Liver (tissue), 3 donors: ENCODE measurements at regions not wholly inside any gene's neighbourhood (a gene's known extent, or its start where the extent isn't known, plus 50 kb on each side); places are given as distances from the start of the nearest gene placed in this dataset.

Experiments used
- EGR1 ChIP-seq, 2 donors: IDR thresholded peaks; 2 replicates each; pipeline ENCODE4 v1.6.1; 2016 to 2018; ENCODE audit warnings: antibody characterized with exemption in 2 of 2, low read depth in 2 of 2
- JUND ChIP-seq, 2 donors: IDR thresholded peaks; 2 replicates each; pipeline ENCODE4 v1.6.1; 2016; ENCODE audit warnings: antibody characterized with exemption in 2 of 2
- RAD21 ChIP-seq, 2 donors: IDR thresholded peaks; 2 replicates each; pipeline ENCODE4 v1.6.1; 2016; ENCODE audit warnings: antibody characterized with exemption in 2 of 2, mild to moderate bottlenecking in 2 of 2
- TAF1 ChIP-seq: conservative IDR thresholded peaks from 2 replicates; pipeline ENCODE4 v1.6.1; 2016; ENCODE audit warnings: antibody characterized with exemption, mild to moderate bottlenecking
- YY1 ChIP-seq: IDR thresholded peaks from 2 replicates; pipeline ENCODE4 v1.6.1; 2016; ENCODE audit warnings: antibody characterized with exemption, mild to moderate bottlenecking
- TF ChIP-seq, protein P1 (sequence below): fragments of 150-350 bp; IDR thresholded peaks from 2 replicates; pipeline ENCODE4 v1.5.1; 2017; ENCODE audit warnings: improper control_type of control experiment, low read depth, low read length; ENCODE audit not compliant: missing input control
- TF ChIP-seq, protein P2 (sequence below): IDR thresholded peaks from 2 replicates; pipeline ENCODE4 v1.6.1; 2016; ENCODE audit warnings: antibody characterized with exemption
- TF ChIP-seq, protein P3 (sequence below): IDR thresholded peaks from 2 replicates; pipeline ENCODE4 v1.6.1; 2016; ENCODE audit warnings: antibody characterized with exemption
- TF ChIP-seq, protein P4 (sequence below): IDR thresholded peaks from 2 replicates; pipeline ENCODE4 v1.6.1; 2016; ENCODE audit warnings: antibody characterized with exemption, mild to moderate bottlenecking
- donor health status: healthy.
- donor health status: healthy.

DNA sequence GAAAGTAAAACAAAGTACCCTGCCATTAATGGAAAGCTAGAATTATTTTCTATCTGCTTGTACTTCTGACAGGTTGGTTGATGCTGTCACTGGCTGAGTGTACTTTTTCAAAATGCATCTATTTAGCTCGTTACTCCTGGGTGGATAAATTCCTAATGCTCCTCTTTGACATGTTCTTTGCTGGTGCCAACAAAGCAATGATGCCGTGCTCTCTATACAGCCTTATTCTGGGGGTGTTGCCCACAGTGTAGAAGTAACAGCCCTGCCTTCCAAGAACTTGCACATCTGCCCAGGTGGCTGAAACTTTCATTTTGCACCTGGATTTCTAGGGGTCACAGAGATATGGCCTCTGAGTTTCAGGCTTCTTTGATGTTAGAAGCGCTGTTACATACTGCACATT is 132.4 kb downstream of the SLC4A3 start:
- no peak for TF ChIP-seq RAD21 (IDR thresholded peaks at IDR 0.05)
- TF ChIP-seq, protein P1, sequence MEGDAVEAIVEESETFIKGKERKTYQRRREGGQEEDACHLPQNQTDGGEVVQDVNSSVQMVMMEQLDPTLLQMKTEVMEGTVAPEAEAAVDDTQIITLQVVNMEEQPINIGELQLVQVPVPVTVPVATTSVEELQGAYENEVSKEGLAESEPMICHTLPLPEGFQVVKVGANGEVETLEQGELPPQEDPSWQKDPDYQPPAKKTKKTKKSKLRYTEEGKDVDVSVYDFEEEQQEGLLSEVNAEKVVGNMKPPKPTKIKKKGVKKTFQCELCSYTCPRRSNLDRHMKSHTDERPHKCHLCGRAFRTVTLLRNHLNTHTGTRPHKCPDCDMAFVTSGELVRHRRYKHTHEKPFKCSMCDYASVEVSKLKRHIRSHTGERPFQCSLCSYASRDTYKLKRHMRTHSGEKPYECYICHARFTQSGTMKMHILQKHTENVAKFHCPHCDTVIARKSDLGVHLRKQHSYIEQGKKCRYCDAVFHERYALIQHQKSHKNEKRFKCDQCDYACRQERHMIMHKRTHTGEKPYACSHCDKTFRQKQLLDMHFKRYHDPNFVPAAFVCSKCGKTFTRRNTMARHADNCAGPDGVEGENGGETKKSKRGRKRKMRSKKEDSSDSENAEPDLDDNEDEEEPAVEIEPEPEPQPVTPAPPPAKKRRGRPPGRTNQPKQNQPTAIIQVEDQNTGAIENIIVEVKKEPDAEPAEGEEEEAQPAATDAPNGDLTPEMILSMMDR, result no peak
- no peak for TF ChIP-seq TAF1
- TF ChIP-seq, protein P2, sequence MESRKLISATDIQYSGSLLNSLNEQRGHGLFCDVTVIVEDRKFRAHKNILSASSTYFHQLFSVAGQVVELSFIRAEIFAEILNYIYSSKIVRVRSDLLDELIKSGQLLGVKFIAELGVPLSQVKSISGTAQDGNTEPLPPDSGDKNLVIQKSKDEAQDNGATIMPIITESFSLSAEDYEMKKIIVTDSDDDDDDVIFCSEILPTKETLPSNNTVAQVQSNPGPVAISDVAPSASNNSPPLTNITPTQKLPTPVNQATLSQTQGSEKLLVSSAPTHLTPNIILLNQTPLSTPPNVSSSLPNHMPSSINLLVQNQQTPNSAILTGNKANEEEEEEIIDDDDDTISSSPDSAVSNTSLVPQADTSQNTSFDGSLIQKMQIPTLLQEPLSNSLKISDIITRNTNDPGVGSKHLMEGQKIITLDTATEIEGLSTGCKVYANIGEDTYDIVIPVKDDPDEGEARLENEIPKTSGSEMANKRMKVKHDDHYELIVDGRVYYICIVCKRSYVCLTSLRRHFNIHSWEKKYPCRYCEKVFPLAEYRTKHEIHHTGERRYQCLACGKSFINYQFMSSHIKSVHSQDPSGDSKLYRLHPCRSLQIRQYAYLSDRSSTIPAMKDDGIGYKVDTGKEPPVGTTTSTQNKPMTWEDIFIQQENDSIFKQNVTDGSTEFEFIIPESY, result no peak
- TF ChIP-seq, protein P3, sequence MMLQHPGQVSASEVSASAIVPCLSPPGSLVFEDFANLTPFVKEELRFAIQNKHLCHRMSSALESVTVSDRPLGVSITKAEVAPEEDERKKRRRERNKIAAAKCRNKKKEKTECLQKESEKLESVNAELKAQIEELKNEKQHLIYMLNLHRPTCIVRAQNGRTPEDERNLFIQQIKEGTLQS, result no peak
- no peak for TF ChIP-seq JUND (IDR thresholded peaks at IDR 0.05)
- TF ChIP-seq EGR1 (IDR thresholded peaks at IDR 0.05; ENCODE audit: low read depth in 2 of 2), result no peak
- no peak for TF ChIP-seq YY1
- TF ChIP-seq, protein P4, sequence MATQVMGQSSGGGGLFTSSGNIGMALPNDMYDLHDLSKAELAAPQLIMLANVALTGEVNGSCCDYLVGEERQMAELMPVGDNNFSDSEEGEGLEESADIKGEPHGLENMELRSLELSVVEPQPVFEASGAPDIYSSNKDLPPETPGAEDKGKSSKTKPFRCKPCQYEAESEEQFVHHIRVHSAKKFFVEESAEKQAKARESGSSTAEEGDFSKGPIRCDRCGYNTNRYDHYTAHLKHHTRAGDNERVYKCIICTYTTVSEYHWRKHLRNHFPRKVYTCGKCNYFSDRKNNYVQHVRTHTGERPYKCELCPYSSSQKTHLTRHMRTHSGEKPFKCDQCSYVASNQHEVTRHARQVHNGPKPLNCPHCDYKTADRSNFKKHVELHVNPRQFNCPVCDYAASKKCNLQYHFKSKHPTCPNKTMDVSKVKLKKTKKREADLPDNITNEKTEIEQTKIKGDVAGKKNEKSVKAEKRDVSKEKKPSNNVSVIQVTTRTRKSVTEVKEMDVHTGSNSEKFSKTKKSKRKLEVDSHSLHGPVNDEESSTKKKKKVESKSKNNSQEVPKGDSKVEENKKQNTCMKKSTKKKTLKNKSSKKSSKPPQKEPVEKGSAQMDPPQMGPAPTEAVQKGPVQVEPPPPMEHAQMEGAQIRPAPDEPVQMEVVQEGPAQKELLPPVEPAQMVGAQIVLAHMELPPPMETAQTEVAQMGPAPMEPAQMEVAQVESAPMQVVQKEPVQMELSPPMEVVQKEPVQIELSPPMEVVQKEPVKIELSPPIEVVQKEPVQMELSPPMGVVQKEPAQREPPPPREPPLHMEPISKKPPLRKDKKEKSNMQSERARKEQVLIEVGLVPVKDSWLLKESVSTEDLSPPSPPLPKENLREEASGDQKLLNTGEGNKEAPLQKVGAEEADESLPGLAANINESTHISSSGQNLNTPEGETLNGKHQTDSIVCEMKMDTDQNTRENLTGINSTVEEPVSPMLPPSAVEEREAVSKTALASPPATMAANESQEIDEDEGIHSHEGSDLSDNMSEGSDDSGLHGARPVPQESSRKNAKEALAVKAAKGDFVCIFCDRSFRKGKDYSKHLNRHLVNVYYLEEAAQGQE, result no peak
